ENCODE measurements at regions not wholly inside any gene's neighbourhood (a gene's known extent, or its start where the extent isn't known, plus 50 kb on each side); places are given as distances from the start of the nearest gene placed in this dataset.
"Not testable (repeated sequence)": the region's sequence is repeated elsewhere in the genome, so short reads cannot be mapped to it uniquely, and the experiment has no call there.

GRCh38 chr6:57984575-57984974, 667.1 kb downstream of the PRIM2 start:
- TF ChIP-seq CTCF (IDR thresholded peaks at IDR 0.05; ENCODE audit: control extremely low read depth in 1 of 3, insufficient read depth in 1 of 3, low read depth in 1 of 3, low read length in 3 of 3); POLR2AphosphoS5 (IDR thresholded peaks at IDR 0.05; ENCODE audit: low read depth, low read length); EGR1 (IDR thresholded peaks at IDR 0.05; ENCODE audit: borderline replicate concordance, low read depth, low read length); ATF3 (IDR thresholded peaks at IDR 0.05; ENCODE audit: insufficient read depth, low read depth, low read length); TAF7 (optimal IDR thresholded peaks at IDR 0.05; ENCODE audit: borderline replicate concordance, low read depth, low read length); SUZ12 (IDR thresholded peaks at IDR 0.05; ENCODE audit: low read length): not testable (repeated sequence)
